ENCODE measurements at regions not wholly inside any gene's neighbourhood (a gene's known extent, or its start where the extent isn't known, plus 50 kb on each side); places are given as distances from the start of the nearest gene placed in this dataset.

- Histone ChIP-seq H4K20me1 (ENCODE audit: insufficient read depth, low read length) (no peaks in the 10 kb centered on the region), H3K9me3 (ENCODE audit: low read length) (no peaks in the 10 kb centered on the region), H3K4me2 (ENCODE audit: low read depth, low read length) (no peak overlapping the region), H3K27me3 (ENCODE audit: control insufficient read depth in 1 of 2, insufficient read depth in 2 of 2, low read length in 2 of 2) (no peaks in the 10 kb centered on the region), H3K9ac (ENCODE audit: insufficient read depth, low read depth, low read length) (no peak overlapping the region), H3K79me2 (ENCODE audit: insufficient read depth, low read length) (no peaks in the 10 kb centered on the region), H3K4me3 (replicated peaks in 1 of 3; ENCODE audit: insufficient read depth in 1 of 3, low read depth in 2 of 3, low read length in 3 of 3) (no peak overlapping the region), H3K36me3 (replicated peaks in 1 of 2; ENCODE audit: control insufficient read depth in 1 of 2, insufficient read depth in 2 of 2, low read length in 2 of 2) (no peaks in the 10 kb centered on the region), H2AFZ (ENCODE audit: low read length) (no peak overlapping the region), H3K4me1 (ENCODE audit: insufficient read depth, low read length) (no peaks in the 10 kb centered on the region), H3K27ac (ENCODE audit: extremely low read length, insufficient read depth, low read length) (no peak overlapping the region)
- in situ Hi-C loops (cut with HindIII; ENCODE audit: extremely low pct_ligation_motif_present, low pct_unique_long_range_greater_than_20kb) (no loop called here), intact Hi-C loops (cut with micrococcal nuclease; ENCODE audit: unreplicated experiment) (no loop called here)
- CTCF ChIA-PET (ENCODE audit: low intra/inter-chr PET ratio, low total read pairs), result no interaction called here
- BruUV-seq (replicated peaks), result no TSS peak
- POLR2A ChIA-PET, result no interaction called here
- 0% methylated on average over 1 of the region's 1 CpG for WGBS (ENCODE audit: low lambda C conversion rate)
- TF ChIP-seq, protein P1, sequence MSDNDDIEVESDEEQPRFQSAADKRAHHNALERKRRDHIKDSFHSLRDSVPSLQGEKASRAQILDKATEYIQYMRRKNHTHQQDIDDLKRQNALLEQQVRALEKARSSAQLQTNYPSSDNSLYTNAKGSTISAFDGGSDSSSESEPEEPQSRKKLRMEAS (IDR thresholded peaks at IDR 0.05), result no peak
- TF ChIP-seq ZNF253 (CRISPR knock-in tag; IDR thresholded peaks at IDR 0.05; ENCODE audit: borderline replicate concordance) (no peak), MAFF (IDR thresholded peaks at IDR 0.05; ENCODE audit: low read depth, low read length) (peak; percentile 74), NR2C2 (CRISPR knock-in tag; IDR thresholded peaks at IDR 0.05; ENCODE audit: borderline replicate concordance) (no peak), MAFK (conservative IDR thresholded peaks at IDR 0.05 in 1 of 2, IDR thresholded peaks at IDR 0.05 in 1 of 2; ENCODE audit: low read length in 2 of 2) (peak; percentile 71 to 72; a peak in 3 of 4 replicates)
- FAIRE-seq (no peak), ATAC-seq (no peak), DNase-seq (ENCODE audit: low spot score) (no peak)
Observed at GRCh38 chr2:6518361-6518760, 347.3 kb downstream of the CMPK2 start.

GRCh38 chr2:6523476-6523875 is 342.2 kb downstream of the CMPK2 start:
- H4K20me1 ChIP-seq (ENCODE audit: insufficient read depth, low read length), result no peaks in the 10 kb centered on the region
- no peak for ATAC-seq
- no peaks in the 10 kb centered on the region for H3K4me1 ChIP-seq (ENCODE audit: insufficient read depth, low read length)
- intact Hi-C loops (cut with micrococcal nuclease; ENCODE audit: unreplicated experiment) (no loop called here), in situ Hi-C loops (cut with HindIII; ENCODE audit: extremely low pct_ligation_motif_present, low pct_unique_long_range_greater_than_20kb) (no loop called here)
- no TSS peak for BruUV-seq (replicated peaks)
- FAIRE-seq, result no peak
- ChIA-PET POLR2A (no interaction called here), CTCF (ENCODE audit: low intra/inter-chr PET ratio, low total read pairs) (no interaction called here)
- no peak overlapping the region for H2AFZ ChIP-seq (ENCODE audit: low read length)
- H3K27ac ChIP-seq (ENCODE audit: extremely low read length, insufficient read depth, low read length), result no peak overlapping the region
- H3K4me3 ChIP-seq (replicated peaks in 1 of 3; ENCODE audit: insufficient read depth in 1 of 3, low read depth in 2 of 3, low read length in 3 of 3), result no peak overlapping the region
- no peaks in the 10 kb centered on the region for H3K9me3 ChIP-seq (ENCODE audit: low read length)
- no peak for DNase-seq (ENCODE audit: low spot score)
- 48% methylated on average over 9 of the region's 9 CpGs for WGBS (ENCODE audit: low lambda C conversion rate)
- H3K79me2 ChIP-seq (ENCODE audit: insufficient read depth, low read length), result no peaks in the 10 kb centered on the region
- no peak overlapping the region for H3K4me2 ChIP-seq (ENCODE audit: low read depth, low read length)
- H3K36me3 ChIP-seq (replicated peaks in 1 of 2; ENCODE audit: control insufficient read depth in 1 of 2, insufficient read depth in 2 of 2, low read length in 2 of 2), result no peaks in the 10 kb centered on the region
- H3K9ac ChIP-seq (ENCODE audit: insufficient read depth, low read depth, low read length), result no peak overlapping the region
- H3K27me3 ChIP-seq (ENCODE audit: control insufficient read depth in 1 of 2, insufficient read depth in 2 of 2, low read length in 2 of 2), result no peaks in the 10 kb centered on the region
- TF ChIP-seq GABPA (IDR thresholded peaks at IDR 0.05; ENCODE audit: low read depth, low read length) (no peak), GABPA (CRISPR knock-in tag; IDR thresholded peaks at IDR 0.05; ENCODE audit: low read depth) (no peak), ZNF609 (CRISPR knock-in tag; IDR thresholded peaks at IDR 0.05; ENCODE audit: borderline replicate concordance) (no peak)
- TF ChIP-seq, protein P2, sequence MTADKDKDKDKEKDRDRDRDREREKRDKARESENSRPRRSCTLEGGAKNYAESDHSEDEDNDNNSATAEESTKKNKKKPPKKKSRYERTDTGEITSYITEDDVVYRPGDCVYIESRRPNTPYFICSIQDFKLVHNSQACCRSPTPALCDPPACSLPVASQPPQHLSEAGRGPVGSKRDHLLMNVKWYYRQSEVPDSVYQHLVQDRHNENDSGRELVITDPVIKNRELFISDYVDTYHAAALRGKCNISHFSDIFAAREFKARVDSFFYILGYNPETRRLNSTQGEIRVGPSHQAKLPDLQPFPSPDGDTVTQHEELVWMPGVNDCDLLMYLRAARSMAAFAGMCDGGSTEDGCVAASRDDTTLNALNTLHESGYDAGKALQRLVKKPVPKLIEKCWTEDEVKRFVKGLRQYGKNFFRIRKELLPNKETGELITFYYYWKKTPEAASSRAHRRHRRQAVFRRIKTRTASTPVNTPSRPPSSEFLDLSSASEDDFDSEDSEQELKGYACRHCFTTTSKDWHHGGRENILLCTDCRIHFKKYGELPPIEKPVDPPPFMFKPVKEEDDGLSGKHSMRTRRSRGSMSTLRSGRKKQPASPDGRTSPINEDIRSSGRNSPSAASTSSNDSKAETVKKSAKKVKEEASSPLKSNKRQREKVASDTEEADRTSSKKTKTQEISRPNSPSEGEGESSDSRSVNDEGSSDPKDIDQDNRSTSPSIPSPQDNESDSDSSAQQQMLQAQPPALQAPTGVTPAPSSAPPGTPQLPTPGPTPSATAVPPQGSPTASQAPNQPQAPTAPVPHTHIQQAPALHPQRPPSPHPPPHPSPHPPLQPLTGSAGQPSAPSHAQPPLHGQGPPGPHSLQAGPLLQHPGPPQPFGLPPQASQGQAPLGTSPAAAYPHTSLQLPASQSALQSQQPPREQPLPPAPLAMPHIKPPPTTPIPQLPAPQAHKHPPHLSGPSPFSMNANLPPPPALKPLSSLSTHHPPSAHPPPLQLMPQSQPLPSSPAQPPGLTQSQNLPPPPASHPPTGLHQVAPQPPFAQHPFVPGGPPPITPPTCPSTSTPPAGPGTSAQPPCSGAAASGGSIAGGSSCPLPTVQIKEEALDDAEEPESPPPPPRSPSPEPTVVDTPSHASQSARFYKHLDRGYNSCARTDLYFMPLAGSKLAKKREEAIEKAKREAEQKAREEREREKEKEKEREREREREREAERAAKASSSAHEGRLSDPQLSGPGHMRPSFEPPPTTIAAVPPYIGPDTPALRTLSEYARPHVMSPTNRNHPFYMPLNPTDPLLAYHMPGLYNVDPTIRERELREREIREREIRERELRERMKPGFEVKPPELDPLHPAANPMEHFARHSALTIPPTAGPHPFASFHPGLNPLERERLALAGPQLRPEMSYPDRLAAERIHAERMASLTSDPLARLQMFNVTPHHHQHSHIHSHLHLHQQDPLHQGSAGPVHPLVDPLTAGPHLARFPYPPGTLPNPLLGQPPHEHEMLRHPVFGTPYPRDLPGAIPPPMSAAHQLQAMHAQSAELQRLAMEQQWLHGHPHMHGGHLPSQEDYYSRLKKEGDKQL (CRISPR knock-in tag; IDR thresholded peaks at IDR 0.05; ENCODE audit: low read depth), result no peak

All from HepG2 (cell line).